DMS114 treated with DMSO at 0.1 percent for 48 hours (cell line): ENCODE measurements at regions not wholly inside any gene's neighbourhood (a gene's known extent, or its start where the extent isn't known, plus 50 kb on each side); places are given as distances from the start of the nearest gene placed in this dataset.
"Not testable (repeated sequence)": the region's sequence is repeated elsewhere in the genome, so short reads cannot be mapped to it uniquely, and the experiment has no call there.

ENCODE experiments used
- DNase-seq: peaks from one replicate; lab custom pipeline; 2025; ENCODE audit not compliant: unreplicated experiment; lab: John Stamatoyannopoulos, UW

DNA sequence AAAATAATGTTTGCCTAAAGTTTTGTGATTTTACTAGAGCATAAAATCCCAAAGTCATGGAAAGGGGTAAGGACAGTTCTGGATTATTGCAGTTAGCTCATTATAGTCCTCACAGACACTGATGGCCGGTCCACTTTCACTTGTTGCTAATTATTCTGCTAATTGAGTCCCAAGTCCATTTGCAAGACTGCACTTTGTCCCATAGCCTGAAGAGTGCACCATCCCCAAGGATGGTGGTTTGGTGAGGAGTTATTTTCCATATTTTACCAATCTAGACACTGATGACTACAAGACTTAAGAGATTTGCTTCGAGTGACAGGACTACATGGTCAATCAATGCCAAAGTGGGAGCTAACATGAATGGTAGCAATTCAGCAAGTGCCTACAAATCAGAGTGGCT, 181.8 kb upstream of the CACNA2D1 start:
- no peak for DNase-seq

DNA sequence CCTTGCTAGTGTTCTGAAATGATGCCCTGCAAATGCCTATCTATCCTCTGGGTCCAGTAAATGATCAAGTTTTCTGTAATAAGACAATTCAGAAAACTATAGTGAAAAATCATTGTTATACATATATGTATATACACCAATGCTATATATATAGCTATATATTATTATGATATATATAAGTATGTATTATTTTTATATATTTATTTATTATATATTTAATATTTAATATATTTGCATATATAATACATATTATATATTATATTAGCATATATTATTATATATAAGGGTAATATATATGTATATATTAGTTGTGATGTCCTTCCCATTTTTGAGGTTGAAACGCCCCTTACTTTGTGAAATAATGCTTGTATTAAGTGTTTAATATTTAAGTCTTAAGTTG, 181.4 kb upstream of the CACNA2D1 start:
- no peak for DNase-seq

DNA sequence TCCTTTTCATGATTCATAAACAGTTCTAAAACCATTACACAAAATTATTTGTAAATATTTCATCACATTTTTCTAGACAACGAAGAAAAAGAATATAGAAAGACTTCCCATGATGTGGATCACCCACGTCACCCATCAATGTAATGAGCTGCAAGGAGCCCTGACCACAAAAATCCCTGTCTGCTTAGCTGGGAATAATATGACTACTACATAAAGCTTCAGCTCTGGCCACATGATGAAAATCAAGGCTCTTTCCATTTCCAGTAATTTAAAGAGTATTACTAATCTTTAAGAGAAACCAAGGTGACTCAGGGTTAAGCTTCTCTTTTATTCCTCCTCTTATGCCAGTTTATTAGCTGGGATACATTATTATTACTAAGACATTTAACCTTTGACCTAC, 180.8 kb upstream of the CACNA2D1 start:
- no peak for DNase-seq

DNA sequence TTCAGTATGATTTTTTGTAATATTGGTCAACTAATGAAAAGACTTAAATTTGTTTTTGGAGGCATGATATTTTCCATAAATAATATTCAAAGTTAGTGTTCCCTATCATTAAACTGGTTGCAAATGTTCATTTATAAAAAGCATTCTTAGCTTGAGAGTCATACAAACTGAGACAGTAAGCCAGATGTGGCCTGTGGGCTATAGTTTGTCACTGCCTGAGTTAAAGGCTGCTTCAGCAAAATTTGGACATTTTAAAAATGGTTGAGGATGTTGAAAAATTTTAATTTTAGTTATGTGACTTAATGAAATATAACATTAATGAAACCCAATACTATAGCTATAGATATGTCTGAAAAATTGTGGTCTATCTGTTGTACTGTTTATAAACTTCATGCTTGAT, 180.2 kb upstream of the CACNA2D1 start:
- no peak for DNase-seq

DNA sequence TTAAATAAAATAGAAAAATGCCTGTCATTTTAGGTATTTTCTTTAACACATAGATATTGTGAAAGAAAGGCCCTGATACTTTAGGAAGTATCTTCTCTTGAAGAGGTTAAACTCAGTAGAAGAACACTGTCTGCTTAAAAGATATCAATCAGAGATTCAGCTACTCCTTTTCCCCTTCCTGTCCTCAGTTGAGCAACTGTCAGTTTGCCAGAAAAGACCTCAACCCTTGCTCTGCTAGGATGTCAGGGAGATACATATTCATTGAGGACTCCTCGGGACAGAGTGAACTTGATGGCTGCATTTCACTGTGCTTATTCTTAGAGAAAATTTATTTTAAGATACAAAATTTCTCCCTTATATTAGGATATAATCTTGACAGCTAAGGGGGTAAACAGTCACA, 173.6 kb upstream of the CACNA2D1 start:
- DNase-seq: no peak

DNA sequence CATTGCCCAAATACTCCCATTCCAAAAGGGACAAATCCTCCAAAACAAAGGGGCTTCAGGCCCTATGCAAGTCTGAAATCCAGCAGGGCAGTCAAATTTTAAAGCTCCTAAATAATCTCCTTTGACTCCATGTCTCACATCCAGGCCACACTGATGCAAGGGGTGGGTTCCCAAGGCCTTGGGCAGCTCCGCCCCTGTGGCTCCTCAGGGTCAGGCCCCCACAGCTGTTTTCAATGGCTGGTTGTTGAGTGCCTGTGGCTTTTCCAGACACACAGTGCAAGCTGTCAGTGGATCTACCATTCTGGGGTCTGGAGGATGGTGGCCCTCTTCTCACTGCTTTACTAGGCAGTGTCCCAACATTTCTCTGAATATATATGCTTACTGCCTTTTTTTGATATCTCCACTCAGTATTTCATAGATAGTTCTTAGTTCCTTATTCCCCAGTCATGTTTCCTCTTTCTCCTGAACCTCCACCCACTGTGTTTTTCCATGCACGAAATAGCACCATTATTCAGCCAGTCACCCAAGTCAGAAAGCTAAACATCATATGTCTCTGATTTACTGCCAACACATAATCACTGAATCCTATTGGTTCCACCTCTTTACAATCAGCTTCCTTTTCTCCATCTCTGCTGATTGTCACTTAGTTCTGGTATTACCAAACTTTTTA, 172.6 kb upstream of the CACNA2D1 start:
- no peak for DNase-seq

DNA sequence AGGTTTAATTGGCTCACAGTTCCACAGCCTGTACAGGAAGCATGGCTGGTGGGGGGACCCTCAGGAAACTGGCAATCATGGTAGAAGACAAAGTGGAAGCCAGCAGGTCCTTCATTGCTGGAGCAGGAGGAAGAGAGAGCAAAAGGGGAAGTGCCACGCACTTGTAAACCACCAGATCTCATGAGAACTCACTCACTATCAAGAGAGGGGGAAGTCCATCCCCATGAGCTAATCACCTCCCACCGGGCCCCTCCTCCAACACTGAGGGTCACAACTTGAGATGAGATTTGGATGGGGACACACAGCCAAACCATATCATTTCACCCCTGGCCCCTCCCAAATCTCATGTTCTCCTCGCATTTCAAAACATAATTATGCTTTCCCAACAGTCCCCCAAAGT, 171.9 kb upstream of the CACNA2D1 start:
- DNase-seq: no peak

DNA sequence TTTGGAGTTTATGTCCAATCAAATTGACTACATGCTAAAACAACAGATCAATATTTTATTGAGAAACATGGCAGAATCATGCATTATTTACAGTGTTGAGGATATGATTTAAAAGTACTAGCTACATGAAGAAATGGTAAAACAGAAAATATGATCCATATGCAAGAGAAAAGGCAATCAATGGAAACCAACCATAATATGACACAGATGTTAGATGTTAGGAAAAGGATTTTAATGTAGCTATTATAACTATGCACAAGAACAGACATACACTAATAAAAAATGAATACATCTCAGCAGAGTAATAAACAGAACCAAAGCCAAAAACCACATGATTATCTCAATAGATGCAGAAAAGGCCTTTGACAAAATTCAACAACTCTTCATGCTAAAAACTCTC, 166.2 kb upstream of the CACNA2D1 start:
- DNase-seq: no peak

DNA sequence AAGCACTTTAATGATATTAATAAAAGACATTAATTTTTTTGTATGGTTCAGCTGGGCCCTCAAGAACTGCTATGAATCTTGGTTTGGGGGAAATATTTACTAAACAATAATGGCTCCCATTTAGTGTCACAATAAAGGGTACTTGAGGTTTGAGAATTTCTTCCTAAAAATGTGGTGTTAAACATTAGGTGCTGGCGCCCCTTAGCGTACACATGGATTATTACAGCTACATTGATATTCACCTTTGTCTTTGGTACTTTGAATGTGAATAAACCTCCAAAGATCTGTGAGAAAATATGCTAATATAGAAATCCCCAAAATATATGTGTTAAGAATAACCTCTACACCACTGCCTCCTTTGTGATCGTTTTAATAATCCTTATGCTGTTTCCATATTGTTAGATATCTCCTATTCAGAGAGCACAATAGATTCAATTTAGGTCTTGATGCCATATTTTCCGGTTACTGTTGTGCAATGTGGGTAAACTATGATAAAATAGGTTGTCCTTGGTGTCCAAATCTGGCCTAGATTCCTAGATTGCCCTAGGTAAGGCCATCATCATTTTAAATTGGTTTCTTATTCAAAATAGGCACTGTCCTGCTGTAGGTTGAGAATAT, 161.8 kb upstream of the CACNA2D1 start:
- DNase-seq: peak; percentile 38

DNA sequence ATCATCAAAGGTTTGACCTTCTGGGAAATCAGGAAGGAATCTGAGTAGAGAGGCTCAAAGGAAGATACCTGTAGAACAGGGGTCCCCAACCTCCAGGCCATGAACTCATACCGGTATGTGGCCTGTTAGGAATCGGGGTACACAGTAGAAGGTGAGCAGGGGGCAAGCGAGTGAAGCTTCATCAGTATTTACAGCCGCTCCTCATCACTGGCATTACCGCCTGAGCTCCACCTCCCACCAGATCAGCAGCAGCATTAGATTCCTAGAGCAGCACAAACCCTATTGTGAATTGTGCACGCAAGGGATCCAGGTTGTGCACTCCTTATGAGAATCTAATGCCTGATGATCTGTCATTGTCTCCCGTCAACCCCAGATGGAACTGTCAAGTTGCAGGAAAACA, 158.5 kb upstream of the CACNA2D1 start:
- DNase-seq: no peak

DNA sequence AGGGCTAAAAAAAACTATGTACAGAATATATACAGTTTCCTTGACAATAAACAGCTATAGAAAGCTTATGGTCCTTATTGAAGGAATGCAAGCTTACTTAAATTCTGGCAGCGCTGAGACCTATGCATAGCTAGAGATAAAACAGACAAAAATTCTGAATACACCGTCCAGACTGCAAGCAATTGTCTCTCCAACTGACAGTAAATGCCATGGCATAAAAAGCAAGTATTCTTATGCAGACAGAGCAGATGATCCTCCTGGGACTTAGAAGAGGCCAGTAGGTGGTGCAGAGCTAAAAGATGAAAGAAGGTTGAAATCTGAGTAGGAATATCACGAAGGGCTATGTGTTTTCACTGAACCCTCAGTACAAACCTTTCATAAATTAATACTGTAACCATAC, 157.0 kb upstream of the CACNA2D1 start:
- no peak for DNase-seq

DNA sequence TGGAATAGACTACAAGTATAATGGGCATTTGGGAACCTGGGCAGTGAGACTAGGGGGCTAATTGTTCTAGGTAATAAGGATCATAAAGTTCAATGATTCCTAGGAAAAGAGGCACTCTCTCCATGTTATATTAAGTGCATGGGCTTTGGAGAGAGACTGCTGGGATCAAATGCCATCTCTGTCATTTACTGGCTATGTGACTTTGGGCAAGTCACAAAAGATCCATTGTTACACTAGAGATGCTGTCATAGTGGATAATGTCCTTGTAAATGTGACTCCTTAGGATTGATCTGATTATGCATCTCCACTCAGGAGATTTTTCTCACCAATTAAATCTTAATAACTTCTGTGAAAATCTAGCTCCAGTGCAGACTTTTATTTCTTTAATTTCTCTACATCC, 156.3 kb upstream of the CACNA2D1 start:
- DNase-seq: no peak

DNA sequence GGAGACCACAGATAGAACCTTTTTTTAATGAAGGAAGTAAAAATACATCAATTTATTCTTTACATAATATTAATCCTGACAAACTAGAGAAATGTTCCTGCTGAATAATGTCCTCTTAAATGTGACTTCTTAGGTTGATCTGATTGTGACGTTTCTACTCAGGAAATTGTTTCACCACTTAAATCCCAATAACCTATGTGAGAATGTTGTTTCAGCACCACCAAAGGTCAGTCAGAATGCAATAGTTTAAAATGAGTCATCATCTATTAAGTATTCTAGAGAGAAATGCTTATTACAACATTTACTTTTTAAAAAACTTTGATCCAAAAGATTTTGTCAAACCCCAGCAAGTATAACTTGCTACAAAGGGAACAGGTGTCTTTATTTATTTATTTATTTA, 155.4 kb upstream of the CACNA2D1 start:
- no peak for DNase-seq

DNA sequence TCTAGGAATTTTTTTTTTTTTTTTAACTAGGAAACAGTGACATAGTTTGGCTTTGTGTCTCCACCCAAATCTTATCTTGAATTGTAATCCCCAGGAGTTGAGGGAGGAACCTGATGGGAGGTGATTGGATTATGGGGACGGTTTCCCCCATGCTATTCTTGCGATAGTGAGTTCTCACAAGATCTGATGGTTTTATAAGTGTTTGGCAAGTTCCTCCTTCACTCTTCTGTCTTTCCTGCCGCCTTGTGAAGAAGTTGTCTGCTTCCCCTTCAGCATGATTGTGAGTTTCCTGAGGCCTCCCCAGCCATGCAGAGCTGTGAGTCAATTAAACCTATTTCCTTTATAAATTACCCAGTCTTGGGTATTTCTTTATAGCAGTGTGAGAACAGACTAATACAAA, 152.2 kb upstream of the CACNA2D1 start:
- DNase-seq: not testable (repeated sequence)

DNA sequence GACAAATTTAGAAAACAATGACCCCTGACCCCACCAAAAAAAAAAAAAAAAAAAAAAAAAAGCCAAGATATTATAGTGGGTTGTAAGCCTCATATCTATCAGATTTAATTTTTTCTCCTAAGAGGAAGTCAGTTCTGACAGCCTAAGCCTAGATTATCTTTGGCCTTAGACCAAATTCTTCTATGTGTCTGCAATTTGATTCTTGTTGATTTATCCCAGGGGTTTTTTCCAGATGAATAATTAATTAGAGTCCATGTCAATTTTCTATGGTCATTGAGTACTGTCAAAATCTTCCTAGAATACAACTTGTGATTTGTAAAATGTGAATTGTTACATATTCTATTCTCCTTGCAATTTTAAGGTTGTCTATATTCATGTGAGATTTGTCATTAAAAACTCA, 151.6 kb upstream of the CACNA2D1 start:
- DNase-seq: no peak

DNA sequence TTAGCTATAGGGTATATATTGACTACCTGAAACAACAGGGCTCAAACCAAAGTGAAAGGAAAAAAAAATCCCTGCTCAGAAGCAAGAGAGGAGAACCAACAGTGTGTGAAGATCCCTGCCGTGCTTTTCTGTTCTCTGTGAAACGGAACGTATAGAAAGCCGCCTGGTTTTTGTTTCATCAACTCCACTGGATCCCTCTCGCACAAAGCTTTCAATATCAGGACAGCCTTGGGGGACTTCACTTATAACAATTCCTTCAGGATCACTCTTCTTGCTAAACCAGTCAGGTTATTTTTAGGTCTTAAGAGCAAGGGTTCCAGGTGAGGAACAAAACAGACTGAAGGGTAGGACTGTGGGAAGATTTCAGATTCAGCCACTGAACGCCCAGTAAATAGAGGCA, 151.1 kb upstream of the CACNA2D1 start:
- DNase-seq: no peak

DNA sequence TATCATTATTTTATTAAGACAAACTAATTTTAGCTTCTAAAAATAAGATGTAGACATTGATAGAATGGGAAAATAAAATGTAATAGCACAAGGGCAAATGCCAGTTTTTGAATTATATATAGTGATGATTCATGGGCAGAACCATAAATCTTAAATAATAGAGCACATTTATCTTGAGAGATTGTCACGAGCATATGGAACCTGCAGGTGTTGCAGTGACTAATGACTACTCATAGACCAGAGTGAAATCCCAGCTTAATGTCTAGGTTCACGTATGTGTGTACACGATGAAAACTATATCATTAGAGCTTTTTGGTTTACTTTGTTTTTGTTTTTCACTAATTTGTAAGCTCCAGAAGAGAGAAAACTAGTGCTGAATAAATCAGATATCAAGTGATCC, 150.2 kb upstream of the CACNA2D1 start:
- DNase-seq: no peak

DNA sequence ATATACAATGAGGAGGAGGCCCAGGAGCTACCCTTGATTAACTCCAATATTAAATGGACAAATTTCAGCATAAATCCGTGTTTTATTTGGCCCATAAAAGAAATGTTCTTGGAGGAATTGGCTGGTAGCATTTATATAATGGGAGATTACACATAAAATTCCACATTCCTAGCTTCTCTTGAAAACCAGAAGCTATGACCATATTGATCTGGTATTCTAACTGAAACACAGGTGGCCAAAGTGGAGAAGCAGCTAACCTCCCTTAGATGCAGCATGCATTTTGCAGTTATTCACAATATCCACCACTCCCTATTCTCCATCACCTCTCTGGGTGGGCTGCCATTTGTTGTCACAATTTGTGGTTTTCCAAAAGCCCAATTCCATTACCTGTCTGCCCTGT, 148.8 kb upstream of the CACNA2D1 start:
- DNase-seq: no peak

DNA sequence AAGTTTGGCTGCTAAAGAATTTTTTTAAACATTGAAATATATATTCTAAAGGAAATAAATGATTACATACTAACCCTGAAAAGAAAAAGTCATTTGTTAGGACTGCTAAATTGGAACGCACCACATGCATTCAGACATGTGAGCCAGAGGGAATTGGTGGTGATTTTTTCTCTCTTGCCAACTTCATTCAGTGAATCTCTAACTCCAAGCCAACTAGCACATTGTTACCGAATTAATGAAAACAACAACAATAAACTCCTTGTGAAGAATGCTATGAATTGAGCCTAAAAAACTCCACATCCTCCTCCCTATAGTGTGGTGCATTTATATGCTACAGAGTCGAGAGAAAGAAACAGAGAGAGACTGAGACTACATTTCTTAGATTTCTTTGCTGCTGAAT, 135.5 kb upstream of the CACNA2D1 start:
- no peak for DNase-seq

DNA sequence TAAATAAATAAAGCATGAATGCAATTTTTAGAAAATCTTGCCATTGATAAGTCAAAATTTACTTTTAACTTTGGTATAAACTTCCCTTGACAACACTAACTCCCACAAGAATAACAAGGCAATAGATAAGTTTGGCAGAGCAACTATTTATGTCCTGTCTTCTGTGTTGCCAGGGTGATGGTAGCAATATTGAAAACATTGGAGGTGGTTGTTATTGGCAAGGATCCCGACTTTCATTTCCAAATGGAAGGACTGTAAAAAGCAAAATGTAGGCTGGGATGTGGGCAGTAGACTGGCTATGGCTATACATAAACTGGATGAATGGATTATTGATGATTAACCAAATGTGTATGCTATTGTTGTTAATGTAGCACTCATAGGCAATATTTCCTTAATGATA, 134.9 kb upstream of the CACNA2D1 start:
- no peak for DNase-seq

DNA sequence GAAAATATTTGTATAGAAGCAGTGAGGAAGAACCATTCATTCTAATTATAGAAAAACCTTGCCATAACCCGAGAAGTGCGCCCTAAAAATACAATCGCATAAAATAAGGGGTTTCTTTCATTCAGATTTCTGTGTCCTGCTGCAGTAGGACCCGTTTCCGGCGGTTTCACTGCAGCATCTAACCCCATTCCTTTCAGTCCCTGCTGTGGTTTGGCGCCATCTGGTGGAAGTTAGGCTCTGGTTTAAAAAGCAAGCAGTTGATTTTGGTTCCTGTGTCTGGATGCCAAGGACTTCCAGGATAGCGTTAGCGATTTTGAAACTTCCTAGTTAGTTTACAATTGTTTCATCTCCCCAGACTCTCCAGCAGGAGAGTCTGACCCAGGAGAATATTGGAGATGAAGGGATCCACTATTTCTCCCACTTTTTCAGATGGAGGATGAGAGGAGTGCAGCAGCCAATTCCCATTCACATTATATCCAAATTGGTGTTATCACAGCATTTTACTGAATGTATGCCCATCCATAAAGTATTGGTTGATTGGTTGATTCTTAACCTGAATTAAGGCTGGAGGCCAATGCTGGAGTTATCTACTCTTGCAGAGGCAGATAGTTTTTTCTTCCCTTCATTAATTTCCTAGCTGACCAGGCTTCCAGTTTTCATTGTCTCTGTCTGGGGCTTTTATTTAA, 128.8 kb upstream of the CACNA2D1 start:
- peak; percentile 86 for DNase-seq

DNA sequence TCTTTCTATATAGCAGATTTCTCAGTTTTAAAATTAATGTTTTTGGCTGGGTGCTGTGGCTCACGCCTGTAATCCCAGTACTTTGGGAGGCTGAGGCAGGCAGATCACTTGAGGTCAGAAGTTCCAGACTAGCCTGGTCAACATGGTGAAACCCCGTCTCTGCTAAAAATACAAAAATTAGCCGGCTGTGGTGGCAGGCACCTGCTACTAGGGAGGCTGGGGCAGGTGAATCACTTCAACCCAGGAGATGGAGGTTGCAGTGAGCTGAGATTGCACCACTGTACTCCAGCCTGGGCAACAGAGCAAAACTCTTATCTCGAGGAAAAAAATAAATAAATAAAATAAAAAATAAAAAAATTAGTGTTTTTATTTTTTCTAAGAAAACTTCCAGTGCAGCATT, 127.5 kb upstream of the CACNA2D1 start:
- DNase-seq: not testable (repeated sequence)

DNA sequence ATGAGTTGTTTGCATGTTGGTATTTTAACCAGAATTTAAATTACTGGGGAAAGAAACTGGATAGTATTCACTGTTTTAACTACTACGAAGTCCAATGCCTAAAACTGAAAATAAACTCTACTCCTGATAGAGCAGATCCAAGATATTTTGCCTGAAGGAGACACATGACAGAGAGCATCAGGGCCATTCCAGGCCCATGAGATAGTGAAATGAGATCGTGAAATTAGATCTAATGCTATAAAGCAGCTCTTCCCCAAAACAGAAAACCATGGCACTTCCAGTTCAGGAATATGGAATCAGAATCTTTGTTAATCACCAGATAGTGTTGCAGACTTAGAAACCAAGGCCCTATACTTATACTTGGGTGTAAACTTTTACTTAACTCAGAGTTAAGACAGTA, 124.3 kb upstream of the CACNA2D1 start:
- no peak for DNase-seq
